MV-4-11 (cell line): ENCODE measurements at regions not wholly inside any gene's neighbourhood (a gene's known extent, or its start where the extent isn't known, plus 50 kb on each side); places are given as distances from the start of the nearest gene placed in this dataset.

Experiments used
- DNase-seq: peaks from one replicate; lab custom pipeline; 2025; lab: John Stamatoyannopoulos, UW

- DNase-seq: no peak
Measured at GRCh38 chr1:235027076-235027861, 101.4 kb downstream of the TOMM20 start.

- no peak for DNase-seq
Measured at GRCh38 chr1:235025422-235025984, 103.1 kb downstream of the TOMM20 start.

GRCh38 chr1:235024711-235025421, 103.8 kb downstream of the TOMM20 start:
- no peak for DNase-seq

GRCh38 chr1:235023711-235024439, 104.8 kb downstream of the TOMM20 start:
- peak; percentile 16 for DNase-seq

- DNase-seq: no peak
Measured at GRCh38 chr1:235022981-235023710, 105.5 kb downstream of the TOMM20 start.

- peak; percentile 77 for DNase-seq
Measured at GRCh38 chr1:235022341-235022980, 106.2 kb downstream of the TOMM20 start.

- DNase-seq: no peak
Measured at GRCh38 chr1:235021815-235022214, 106.8 kb downstream of the TOMM20 start.

- DNase-seq: no peak
Measured at GRCh38 chr1:235021321-235021720, 107.3 kb downstream of the TOMM20 start.

GRCh38 chr1:235019961-235020360, 108.7 kb downstream of the TOMM20 start:
- DNase-seq: no peak

GRCh38 chr1:235019471-235019870, 109.2 kb downstream of the TOMM20 start:
- no peak for DNase-seq

- no peak for DNase-seq
Measured at GRCh38 chr1:235018720-235019444, 109.8 kb downstream of the TOMM20 start.

- DNase-seq: no peak
Measured at GRCh38 chr1:235018161-235018560, 110.5 kb downstream of the TOMM20 start.

GRCh38 chr1:235017719-235018118, 110.9 kb downstream of the TOMM20 start:
- no peak for DNase-seq

- no peak for DNase-seq
Measured at GRCh38 chr1:235017191-235017590, 111.4 kb downstream of the TOMM20 start.

GRCh38 chr1:235015291-235015985, 113.2 kb downstream of the TOMM20 start:
- DNase-seq: peak; percentile 63

GRCh38 chr1:235014756-235015155, 113.9 kb downstream of the TOMM20 start:
- no peak for DNase-seq

GRCh38 chr1:235013512-235013911, 115.1 kb downstream of the TOMM20 start:
- DNase-seq: no peak

- DNase-seq: no peak
Measured at GRCh38 chr1:235012436-235013210, 116.0 kb downstream of the TOMM20 start.
